HG03159 (cell line): ENCODE measurements at regions not wholly inside any gene's neighbourhood (a gene's known extent, or its start where the extent isn't known, plus 50 kb on each side); places are given as distances from the start of the nearest gene placed in this dataset.
A peak's percentile ranks its signal among the peaks of the same experiment; 100 is the strongest.
"Not testable (repeated sequence)": the region's sequence is repeated elsewhere in the genome, so short reads cannot be mapped to it uniquely, and the experiment has no call there.

Experiments used
- ATAC-seq: cut with Tn5 transposase; IDR thresholded peaks from one replicate; pipeline ENCODE4 v1.9.1; 2021; ENCODE audit warnings: mild to moderate bottlenecking, moderate library complexity; ENCODE audit not compliant: unreplicated experiment

GRCh38 chr3:82201316-82201715 is 439.9 kb upstream of the GBE1 start:
- no peak for ATAC-seq

- ATAC-seq = no peak
Observed at GRCh38 chr3:82198009-82198408, 436.6 kb upstream of the GBE1 start.

GRCh38 chr3:82196645-82197044 is 435.2 kb upstream of the GBE1 start:
- ATAC-seq = no peak

- no peak for ATAC-seq
Observed at GRCh38 chr3:82194870-82195269, 433.4 kb upstream of the GBE1 start.

- no peak for ATAC-seq
Observed at GRCh38 chr3:82186017-82186416, 424.6 kb upstream of the GBE1 start.

DNA sequence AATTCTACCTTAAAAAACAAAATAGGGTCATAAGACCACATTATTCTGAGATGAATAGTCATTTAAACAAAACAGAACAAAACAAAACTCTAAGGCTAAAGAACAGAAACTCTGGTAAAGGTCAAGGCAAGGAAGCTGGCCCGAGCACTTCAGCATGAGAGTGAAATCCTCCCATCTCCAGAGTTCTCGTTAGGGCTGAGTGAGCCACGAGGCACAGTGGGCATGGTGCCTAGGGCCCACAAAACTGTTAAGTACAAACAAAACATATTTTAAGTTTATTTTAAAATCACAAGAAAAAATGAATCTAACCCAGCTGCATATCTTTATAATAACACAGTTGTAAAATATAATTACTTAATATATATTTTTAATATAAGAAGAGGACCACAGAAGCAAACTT is 417.8 kb upstream of the GBE1 start:
- no peak for ATAC-seq

DNA sequence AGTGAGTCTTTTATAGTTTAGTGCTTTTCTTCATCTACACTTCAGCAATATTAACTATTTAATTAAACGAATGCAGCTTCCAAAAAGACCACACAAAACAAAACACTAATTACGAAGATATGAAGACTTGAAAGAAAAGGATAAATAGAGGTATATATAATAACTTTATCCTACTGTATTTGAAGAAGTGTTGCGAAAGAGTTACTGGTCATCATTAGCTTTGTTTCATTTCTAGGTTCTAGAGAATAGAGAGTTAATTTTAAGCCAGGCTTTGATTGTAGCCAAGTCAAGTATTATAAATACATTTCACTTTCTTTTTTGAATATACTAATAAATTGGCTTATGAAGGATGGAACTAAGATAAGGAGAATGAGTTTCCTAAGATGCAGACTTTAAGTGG is 416.8 kb upstream of the GBE1 start:
- no peak for ATAC-seq

GRCh38 chr3:82177774-82178173 is 416.3 kb upstream of the GBE1 start:
- no peak for ATAC-seq

- no peak for ATAC-seq
Observed at GRCh38 chr3:82165266-82165665, 403.8 kb upstream of the GBE1 start.

DNA sequence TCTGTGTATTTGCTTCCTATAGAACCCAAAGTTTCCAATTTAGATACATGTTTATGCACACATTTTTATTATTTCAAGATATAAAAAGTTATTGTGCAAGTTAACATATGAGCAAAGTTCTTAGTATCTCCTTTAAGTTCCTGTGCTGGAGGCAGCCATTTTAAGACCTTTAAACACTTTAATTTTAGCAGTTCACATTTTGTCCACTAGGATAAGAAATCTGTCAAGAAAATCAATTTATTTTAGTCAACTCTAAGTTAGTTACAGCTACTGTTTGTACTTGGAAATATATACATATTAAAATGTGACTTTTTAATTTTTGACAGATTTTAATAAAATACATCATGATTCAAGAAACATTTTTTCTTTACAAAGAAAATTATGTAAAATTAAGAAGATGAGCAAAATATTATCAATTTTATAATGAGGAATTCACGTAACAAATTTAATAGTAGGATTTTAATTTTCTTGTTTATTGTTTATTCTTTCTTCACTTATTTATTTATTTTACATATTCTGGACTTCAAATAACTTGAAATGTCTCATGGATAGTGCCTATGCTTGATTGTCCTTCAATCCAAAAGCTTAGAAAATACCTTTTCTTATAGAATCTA is 402.6 kb upstream of the GBE1 start:
- peak; percentile 84 for ATAC-seq

DNA sequence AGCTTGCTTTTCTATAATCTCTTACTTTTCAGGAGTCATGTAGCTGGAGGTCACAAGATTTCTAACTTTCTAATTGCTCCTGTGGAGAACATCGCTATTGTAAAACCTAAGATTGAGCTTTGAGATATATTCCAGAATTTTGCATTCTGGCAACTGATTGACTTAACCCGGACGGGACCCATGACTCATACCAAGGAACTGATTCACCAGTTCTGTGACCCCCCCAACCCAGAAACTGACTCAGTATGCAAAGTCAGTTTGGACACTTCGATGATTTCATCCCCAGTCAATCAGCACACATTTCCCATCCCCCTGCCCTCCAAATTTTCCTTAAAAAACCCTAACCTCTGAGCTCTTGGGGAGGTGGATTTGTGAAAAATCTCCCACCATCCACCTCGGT is 396.5 kb upstream of the GBE1 start:
- no peak for ATAC-seq

GRCh38 chr3:82153892-82154291 is 392.4 kb upstream of the GBE1 start:
- not testable (repeated sequence) for ATAC-seq

DNA sequence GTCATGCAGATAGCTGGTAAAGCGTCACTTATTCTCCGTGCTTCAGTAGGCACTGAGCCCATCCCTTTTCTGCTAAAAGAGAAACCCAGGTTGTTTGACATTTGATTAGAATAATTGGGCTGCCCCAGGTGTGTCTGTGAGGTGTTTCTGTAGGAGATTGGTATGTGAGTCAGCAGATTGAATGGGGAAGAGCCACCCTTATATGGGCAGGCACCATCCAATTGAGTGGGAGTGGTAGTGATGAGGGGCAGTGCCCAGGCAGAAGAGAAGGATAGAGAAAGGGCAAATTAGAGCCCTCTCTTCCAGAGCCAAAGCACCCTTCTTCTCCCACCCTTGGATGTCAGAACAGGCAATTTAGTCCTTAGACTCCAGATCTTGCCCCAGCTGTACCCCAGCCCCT is 384.3 kb upstream of the GBE1 start:
- ATAC-seq = no peak

DNA sequence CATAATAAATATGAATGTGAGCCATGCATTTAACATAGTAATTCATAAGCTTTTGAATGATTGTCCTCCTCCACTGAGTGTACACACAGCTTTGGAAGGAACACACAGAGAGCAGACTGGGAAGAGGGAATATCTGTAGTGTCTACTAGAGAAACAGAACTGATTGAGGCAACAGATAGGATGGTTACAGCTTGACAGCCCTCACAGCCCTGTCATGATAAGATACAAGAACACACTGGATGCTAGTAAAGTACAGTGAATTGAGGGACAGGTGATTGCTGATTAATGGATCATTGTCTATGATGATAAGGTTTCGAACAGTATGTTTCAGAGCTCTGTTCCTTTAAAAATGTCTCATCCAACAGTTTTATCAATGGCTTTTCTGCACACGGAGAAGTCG is 383.4 kb upstream of the GBE1 start:
- ATAC-seq = no peak

DNA sequence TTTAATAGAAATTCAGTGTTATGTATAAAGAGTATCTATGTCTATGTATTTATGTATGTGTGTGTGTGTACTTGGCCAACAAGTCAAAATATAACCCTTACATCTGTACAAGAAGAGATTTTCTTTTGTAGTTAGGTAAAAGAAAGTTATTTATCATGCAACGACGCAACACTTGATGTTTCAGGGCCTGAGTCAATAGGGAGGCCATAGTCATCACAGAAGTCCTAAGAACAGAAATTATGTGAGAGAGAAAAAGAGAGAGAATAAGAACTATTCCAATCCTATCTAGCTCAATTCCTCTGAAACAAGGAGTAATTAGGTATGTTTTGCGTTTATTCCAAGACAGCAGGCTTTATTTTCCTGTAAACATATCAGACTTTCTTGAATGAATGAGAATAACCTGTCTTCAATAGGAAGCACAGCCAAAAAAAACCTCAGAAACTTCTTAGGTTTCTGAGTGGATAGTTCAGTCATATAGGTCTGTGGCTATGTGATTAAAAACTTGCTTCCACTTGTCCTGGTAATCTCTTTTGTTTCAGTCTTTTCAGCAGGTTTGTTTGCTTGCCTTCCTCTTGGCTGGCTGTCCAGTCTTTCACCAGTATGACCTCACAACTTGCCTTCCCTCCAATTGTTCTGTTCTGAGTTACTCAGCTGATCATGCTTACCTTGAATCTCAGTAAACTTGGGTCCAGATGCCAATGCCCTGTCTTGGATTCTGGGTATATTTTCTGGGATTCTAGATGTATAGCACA is 382.4 kb upstream of the GBE1 start:
- no peak for ATAC-seq

DNA sequence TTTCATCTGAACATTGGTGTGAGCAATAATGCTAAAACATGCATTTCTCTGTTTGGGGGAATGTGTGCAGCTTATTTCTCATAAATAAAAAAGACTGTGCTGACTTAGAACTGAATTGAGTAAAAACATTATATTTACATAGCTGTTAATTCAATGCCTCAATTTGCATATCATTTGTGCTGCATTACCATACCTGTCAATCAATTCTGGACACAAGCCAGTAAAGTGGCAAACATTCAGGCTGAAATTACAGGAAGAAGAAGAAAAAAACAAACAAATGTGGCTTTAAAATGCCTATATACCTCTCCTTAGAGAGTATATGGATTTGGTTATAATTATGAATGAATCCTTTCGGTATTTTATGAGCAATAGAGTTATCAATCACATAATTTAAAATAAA is 380.1 kb upstream of the GBE1 start:
- no peak for ATAC-seq

DNA sequence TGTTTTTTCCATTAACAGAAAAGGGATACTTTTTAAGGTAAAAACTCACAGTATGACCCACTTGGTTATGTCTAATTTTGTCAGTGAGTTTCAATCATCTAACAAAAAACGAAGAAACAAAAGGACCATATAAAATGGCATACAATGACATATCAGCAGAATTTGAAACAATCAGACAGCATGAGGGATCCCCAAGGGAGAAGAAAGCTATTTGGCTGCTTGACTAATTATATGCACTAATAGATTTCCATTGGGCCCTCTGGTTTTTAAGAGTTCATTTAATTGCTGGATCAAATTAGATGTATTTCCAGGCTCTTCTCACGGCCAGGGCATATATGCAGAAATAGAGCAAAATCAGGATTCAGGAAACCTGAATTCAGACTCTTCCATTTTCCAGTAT is 376.4 kb upstream of the GBE1 start:
- no peak for ATAC-seq

GRCh38 chr3:82137050-82137449 is 375.6 kb upstream of the GBE1 start:
- no peak for ATAC-seq

DNA sequence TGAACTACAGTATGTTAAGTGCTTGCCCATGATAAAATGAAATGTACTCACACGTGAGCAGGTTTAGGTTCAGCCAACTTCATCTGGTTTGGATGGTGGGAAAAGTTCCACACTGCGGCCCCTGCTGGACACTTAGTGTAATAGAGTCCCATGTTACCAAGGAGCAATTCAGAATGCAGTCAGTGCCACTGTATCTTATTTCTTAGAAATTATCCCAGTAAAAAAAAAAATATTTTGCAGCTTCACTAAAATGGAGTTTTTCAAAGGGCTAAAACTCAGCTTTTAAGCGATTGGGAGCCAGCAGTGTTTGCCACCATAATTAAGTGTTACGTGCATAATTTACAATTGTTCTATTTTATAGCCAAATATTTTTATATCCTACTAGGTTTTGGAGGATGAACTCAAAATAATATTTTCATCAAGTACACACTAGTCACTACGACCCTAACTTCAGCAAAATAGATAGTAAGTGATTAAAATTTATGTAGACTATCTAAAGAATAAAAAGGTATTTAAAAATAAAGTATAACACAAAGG is 371.7 kb upstream of the GBE1 start:
- ATAC-seq = peak; percentile 88

DNA sequence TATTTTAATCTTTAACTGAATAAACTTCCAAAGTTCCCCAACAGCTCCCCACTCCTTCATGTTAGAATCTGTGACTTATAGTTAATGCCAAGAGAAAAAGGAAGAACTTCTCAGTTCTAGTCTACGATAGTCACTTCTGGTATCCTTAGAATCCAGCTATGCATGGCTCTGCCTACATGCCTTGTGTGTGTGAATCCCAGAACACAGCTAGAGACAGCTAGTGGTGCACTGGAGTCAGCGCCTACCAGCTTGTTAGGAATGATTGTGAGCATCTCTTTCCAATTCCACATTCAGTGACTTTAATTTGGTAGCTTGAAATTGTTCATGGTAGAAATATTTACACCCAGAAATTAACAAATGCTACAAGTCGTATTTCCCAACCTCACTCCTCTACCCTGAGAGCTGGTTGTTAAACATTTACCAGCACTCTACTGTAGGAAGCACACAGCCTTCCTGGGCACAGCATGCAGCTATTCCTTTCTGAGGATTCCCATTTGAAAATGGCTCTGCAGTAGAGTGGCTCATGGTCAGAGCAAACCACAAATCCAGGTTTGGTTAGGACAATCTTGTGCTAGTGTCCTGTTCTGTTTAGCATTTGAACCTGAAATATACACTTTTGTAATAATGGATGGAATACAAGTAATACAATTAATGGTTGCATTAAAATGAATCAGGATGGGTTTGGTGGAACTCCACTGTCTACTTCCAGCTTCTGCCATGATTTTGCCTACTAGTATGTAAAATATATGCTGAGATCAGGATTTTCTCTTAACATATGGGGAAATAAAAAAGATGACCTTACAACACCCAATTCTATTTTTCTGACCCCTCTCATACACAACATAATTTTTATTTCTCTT is 371.0 kb upstream of the GBE1 start:
- no peak for ATAC-seq

GRCh38 chr3:82130046-82130445 is 368.6 kb upstream of the GBE1 start:
- ATAC-seq = peak; percentile 39
